H9 (cell line): ENCODE measurements at regions not wholly inside any gene's neighbourhood (a gene's known extent, or its start where the extent isn't known, plus 50 kb on each side); places are given as distances from the start of the nearest gene placed in this dataset.

Experiments
- DNase-seq: peaks from one replicate; pipeline ENCODE4 v3.0.0-alpha.2; 2017
- H2AFZ ChIP-seq: one replicate; pipeline ENCODE4 v1.6.1; 2013; ENCODE audit warnings: mild to moderate bottlenecking, low read length, control low read depth, moderate library complexity
- H2AK5ac ChIP-seq: 2 replicates; pipeline ENCODE4 v1.6.1; 2013; ENCODE audit warnings: low read length, control low read depth, mixed read lengths; ENCODE audit not compliant: insufficient read length
- H2BK120ac ChIP-seq: one replicate; pipeline ENCODE4 v1.6.1; 2013; ENCODE audit warnings: low read depth, mild to moderate bottlenecking, low read length, control low read depth, inconsistent platforms; ENCODE audit not compliant: poor library complexity, severe bottlenecking
- H2BK12ac ChIP-seq: 2 replicates; pipeline ENCODE4 v1.6.1; 2013; ENCODE audit warnings: low read length, control low read depth, mixed read lengths, low read depth; ENCODE audit not compliant: insufficient read length
- H2BK15ac ChIP-seq: 2 replicates; pipeline ENCODE4 v1.6.1; 2013; ENCODE audit warnings: low read depth, low read length, control low read depth
- H2BK20ac ChIP-seq: one replicate; pipeline ENCODE4 v1.6.1; 2013; ENCODE audit warnings: low read depth, mild to moderate bottlenecking, low read length, control low read depth, inconsistent platforms; ENCODE audit not compliant: poor library complexity, severe bottlenecking
- H2BK5ac ChIP-seq: 2 replicates; pipeline ENCODE4 v1.6.1; 2013; ENCODE audit warnings: low read length, control low read depth, mixed read lengths; ENCODE audit not compliant: insufficient read length
- H3K14ac ChIP-seq: 2 replicates; pipeline ENCODE4 v1.6.1; 2013; ENCODE audit warnings: low read length, control low read depth; ENCODE audit not compliant: insufficient read depth
- H3K18ac ChIP-seq: 2 replicates; pipeline ENCODE4 v1.6.1; 2013; ENCODE audit warnings: low read depth, mild to moderate bottlenecking, mixed read lengths, low read length, control low read depth; ENCODE audit not compliant: insufficient read length
- H3K23ac ChIP-seq: 2 replicates; pipeline ENCODE4 v1.6.1; 2013; ENCODE audit warnings: low read length, control low read depth, mixed read lengths, low read depth; ENCODE audit not compliant: insufficient read length
- H3K23me2 ChIP-seq: 2 replicates; pipeline ENCODE4 v1.6.1; 2013; ENCODE audit warnings: low read depth, mild to moderate bottlenecking, mixed read lengths, low read length, control low read depth; ENCODE audit not compliant: insufficient read length, poor library complexity, severe bottlenecking
- H3K27ac ChIP-seq: 2 replicates; pipeline ENCODE4 v1.5.1; 2013; ENCODE audit warnings: low read length, control low read depth, mixed read lengths, low read depth; ENCODE audit not compliant: insufficient read length
- H3K27me3 ChIP-seq: 2 replicates; pipeline ENCODE4 v1.6.1; 2013; ENCODE audit warnings: low read length, control low read depth, inconsistent platforms; ENCODE audit not compliant: insufficient read depth
- H3K4ac ChIP-seq: 2 replicates; pipeline ENCODE4 v1.6.1; 2013; ENCODE audit warnings: low read depth, mild to moderate bottlenecking, control low read depth, inconsistent platforms, low read length, moderate library complexity
- H3K4me1 ChIP-seq: 2 replicates; pipeline ENCODE4 v1.6.1; 2013; ENCODE audit warnings: low read length, control low read depth, inconsistent platforms; ENCODE audit not compliant: insufficient read depth
- H3K4me2 ChIP-seq: 2 replicates; pipeline ENCODE4 v1.6.1; 2013; ENCODE audit warnings: low read length, control low read depth, mixed read lengths; ENCODE audit not compliant: insufficient read length, insufficient read depth
- H3K56ac ChIP-seq: 2 replicates; pipeline ENCODE4 v1.6.1; 2013; ENCODE audit warnings: low read depth, mild to moderate bottlenecking, mixed read lengths, low read length, control low read depth; ENCODE audit not compliant: insufficient read length
- H3K79me1 ChIP-seq: 2 replicates; pipeline ENCODE4 v1.6.1; 2013; ENCODE audit warnings: low read depth, mild to moderate bottlenecking, moderate library complexity, low read length, control low read depth, inconsistent platforms; ENCODE audit not compliant: insufficient read depth, poor library complexity, severe bottlenecking
- H3K79me2 ChIP-seq: 2 replicates; pipeline ENCODE4 v1.6.1; 2013; ENCODE audit warnings: low read length, control low read depth, inconsistent platforms; ENCODE audit not compliant: insufficient read depth
- H3K9ac ChIP-seq: 2 replicates; pipeline ENCODE4 v1.6.1; 2013; ENCODE audit warnings: low read length, control low read depth, mixed read lengths; ENCODE audit not compliant: insufficient read length; ENCODE audit errors: extremely low read depth
- H3K9me3 ChIP-seq: one replicate; pipeline ENCODE4 v1.6.1; 2013; ENCODE audit warnings: low read depth, low read length, inconsistent platforms; ENCODE audit not compliant: control insufficient read depth
- H3T11ph ChIP-seq: one replicate; pipeline ENCODE4 v1.6.1; 2013; ENCODE audit warnings: mild to moderate bottlenecking, low read length, control low read depth, inconsistent platforms
- H4K20me1 ChIP-seq: one replicate; pipeline ENCODE4 v1.6.1; 2013; ENCODE audit not compliant: control insufficient read depth, insufficient read length, insufficient read depth
- H4K5ac ChIP-seq: 2 replicates; pipeline ENCODE4 v1.6.1; 2013; ENCODE audit warnings: low read depth, mild to moderate bottlenecking, mixed read lengths, low read length, control low read depth; ENCODE audit not compliant: insufficient read length
- H4K8ac ChIP-seq: replicated peaks from 2 replicates; pipeline ENCODE4 v1.6.1; 2013; ENCODE audit warnings: low read length, control low read depth, mixed read lengths, low read depth; ENCODE audit not compliant: insufficient read length
- H4K91ac ChIP-seq: 2 replicates; pipeline ENCODE4 v1.6.1; 2013; ENCODE audit warnings: low read depth, mild to moderate bottlenecking, moderate library complexity, mixed read lengths, low read length, control low read depth; ENCODE audit not compliant: insufficient read length
- H3K27ac Mint-ChIP-seq, 3 experiments: 2 replicates in 2 of 3; 3 replicates in 1 of 3; pipeline ENCODE4 v1.8.0; 2020 to 2021; ENCODE audit warnings: mixed read lengths in 3 of 3, mild to moderate bottlenecking in 1 of 3, moderate library complexity in 1 of 3
- H3K27me3 Mint-ChIP-seq: 2 replicates; pipeline ENCODE4 v1.8.0; 2021; ENCODE audit warnings: low read depth, mild to moderate bottlenecking, moderate library complexity, mixed read lengths
- H3K36me3 Mint-ChIP-seq, 3 experiments: 2 replicates in 2 of 3; 3 replicates in 1 of 3; pipeline ENCODE4 v1.8.0; 2020 to 2021; ENCODE audit warnings: low read depth in 3 of 3, mixed read lengths in 3 of 3; ENCODE audit not compliant: insufficient read depth in 1 of 3
- H3K4me1 Mint-ChIP-seq, 2 experiments: 2 replicates each; pipeline ENCODE4 v1.8.0; 2020; ENCODE audit warnings: mixed read lengths in 2 of 2
- H3K4me3 Mint-ChIP-seq, 2 experiments: 2 replicates in 1 of 2; 3 replicates in 1 of 2; pipeline ENCODE4 v1.8.0; 2020 to 2021; ENCODE audit warnings: mild to moderate bottlenecking in 2 of 2, mixed read lengths in 2 of 2, moderate library complexity in 1 of 2
- H3K9me3 Mint-ChIP-seq, 2 experiments: 2 replicates in 1 of 2; 3 replicates in 1 of 2; pipeline ENCODE4 v1.8.0; 2020; ENCODE audit warnings: mild to moderate bottlenecking in 2 of 2, mixed read lengths in 2 of 2, moderate library complexity in 1 of 2
- CTCF ChIP-seq: fragments of 200-600 bp; sonication (generic); conservative IDR thresholded peaks from 3 replicates; pipeline ENCODE4 v1.8.0; 2021; ENCODE audit warnings: antibody characterized with exemption, mild to moderate bottlenecking
- WGBS: extraction: QIAGEN DNeasy Blood & Tissue Kit; methylation state at CpG from one replicate; pipeline ENCODE4 v1.1.7; 2013; ENCODE audit warnings: missing lambda C conversion rate, low lambda C conversion rate, mixed read lengths; ENCODE audit not compliant: insufficient read length; ENCODE audit errors: extremely low coverage; 5-methylcytosine and 5-hydroxymethylcytosine counted together

- Histone ChIP-seq H3K79me2 (no peaks in the 10 kb centered on the region), H2BK12ac (no peak overlapping the region), H2AK5ac (no peak overlapping the region), H3K9me3 (no peaks in the 10 kb centered on the region), H2BK15ac (no peak overlapping the region), H3T11ph (no peak overlapping the region), H3K23ac (no peak overlapping the region), H3K14ac (no peak overlapping the region), H2BK5ac (no peak overlapping the region), H2AFZ (no peak overlapping the region), H3K4me2 (no peak overlapping the region), H3K23me2 (no peaks in the 10 kb centered on the region), H3K56ac (no peak overlapping the region), H2BK20ac (no peak overlapping the region), H3K4me1 (no peaks in the 10 kb centered on the region), H4K8ac (no peak overlapping the region), H3K4ac (no peak overlapping the region), H2BK120ac (no peak overlapping the region), H3K18ac (no peak overlapping the region), H4K91ac (no peak overlapping the region), H4K20me1 (no peaks in the 10 kb centered on the region), H4K5ac (no peak overlapping the region), H3K27me3 (no peaks in the 10 kb centered on the region), H3K79me1 (no peaks in the 10 kb centered on the region), H3K27ac (no peak overlapping the region), H3K9ac (no peak overlapping the region)
- Mint-ChIP-seq H3K27ac (no peak overlapping the region), H3K36me3 (no peaks in the 10 kb centered on the region; a peak in 1 of 7 replicates), H3K9me3 (no peaks in the 10 kb centered on the region), H3K27me3 (no peaks in the 10 kb centered on the region), H3K4me3 (no peak overlapping the region), H3K4me1 (peaks cover 2 to 5% of the 10 kb centered on the region in 2 experiments)
- no peak for DNase-seq
- WGBS = no CpG with 5 or more reads among the region's 1 CpG
- no peak for TF ChIP-seq CTCF
Observed at GRCh38 chr7:94286111-94286510, 108.6 kb upstream of the COL1A2 start.
